HEK293 (cell line): ENCODE measurements at regions not wholly inside any gene's neighbourhood (a gene's known extent, or its start where the extent isn't known, plus 50 kb on each side); places are given as distances from the start of the nearest gene placed in this dataset.

Experiments
- CTCF ChIP-seq: fragments of 450-650 bp; formaldehyde crosslinking; IDR thresholded peaks from 2 replicates; pipeline ENCODE4 v1.5.1; 2016; ENCODE audit warnings: missing biosample characterization, missing genetic modification characterization
- EGR2 ChIP-seq: fragments of 450-650 bp; formaldehyde crosslinking; IDR thresholded peaks from 2 replicates; pipeline ENCODE4 v1.5.1; 2016; ENCODE audit warnings: low read depth, missing biosample characterization, missing genetic modification characterization
- PBX3 ChIP-seq: sonication (generic); formaldehyde crosslinking; IDR thresholded peaks from 2 replicates; pipeline ENCODE4 v1.8.1; 2022; ENCODE audit warnings: mild to moderate bottlenecking, moderate library complexity, missing genetic modification reagents
- SETDB1 ChIP-seq: IDR thresholded peaks from one replicate; pipeline ENCODE4 v1.6.1; 2017; ENCODE audit warnings: mild to moderate bottlenecking, low read length, moderate library complexity, mixed read lengths; ENCODE audit not compliant: insufficient read length
- TRIM28 ChIP-seq: IDR thresholded peaks from 2 replicates; pipeline ENCODE4 v1.6.1; 2011; ENCODE audit warnings: low read length, control low read depth, borderline replicate concordance
- YY1 ChIP-seq: fragments of 450-650 bp; formaldehyde crosslinking; IDR thresholded peaks from 2 replicates; pipeline ENCODE4 v1.5.1; 2018; ENCODE audit warnings: missing biosample characterization, missing genetic modification characterization
- ZBTB21 ChIP-seq: fragments of 450-650 bp; formaldehyde crosslinking; IDR thresholded peaks from 2 replicates; pipeline ENCODE4 v1.5.1; 2017; ENCODE audit warnings: missing biosample characterization, missing genetic modification characterization
- ZNF175 ChIP-seq: fragments of 450-650 bp; formaldehyde crosslinking; IDR thresholded peaks from 2 replicates; pipeline ENCODE4 v1.5.1; 2016; ENCODE audit warnings: missing biosample characterization, missing genetic modification characterization
- ZNF311 ChIP-seq: fragments of 450-650 bp; formaldehyde crosslinking; IDR thresholded peaks from 2 replicates; pipeline ENCODE4 v1.5.1; 2017; ENCODE audit warnings: missing biosample characterization, missing genetic modification characterization, borderline replicate concordance
- ZNF324 ChIP-seq: fragments of 450-650 bp; formaldehyde crosslinking; IDR thresholded peaks from 2 replicates; pipeline ENCODE4 v1.5.1; 2016; ENCODE audit warnings: missing biosample characterization, missing genetic modification characterization
- ZNF335 ChIP-seq: fragments of 450-650 bp; formaldehyde crosslinking; conservative IDR thresholded peaks from 2 replicates; pipeline ENCODE4 v1.5.1; 2016; ENCODE audit warnings: missing biosample characterization, missing genetic modification characterization
- ZNF449 ChIP-seq: fragments of 450-650 bp; formaldehyde crosslinking; IDR thresholded peaks from 2 replicates; pipeline ENCODE4 v1.5.1; 2017; ENCODE audit warnings: missing biosample characterization, mild to moderate bottlenecking, missing genetic modification characterization, moderate library complexity
- ZNF830 ChIP-seq: fragments of 450-650 bp; IDR thresholded peaks from 2 replicates; pipeline ENCODE4 v1.5.0; 2018; ENCODE audit warnings: missing biosample characterization, missing genetic modification characterization, low read depth, mild to moderate bottlenecking, moderate library complexity

GRCh38 chr5:73307645-73308355 is 134.8 kb downstream of the TMEM174 start:
- TF ChIP-seq CTCF (tag by site-specific recombination) (no peak), EGR2 (tag by site-specific recombination) (no peak), YY1 (tag by site-specific recombination) (no peak), ZNF830 (tag by site-specific recombination) (no peak), TRIM28 (no peak), ZNF311 (no peak), ZNF335 (tag by site-specific recombination) (no peak), SETDB1 (no peak), ZNF449 (no peak), ZNF175 (no peak), PBX3 (no peak), ZNF324 (tag by site-specific recombination) (no peak), ZBTB21 (no peak)
